ENCODE measurements at regions not wholly inside any gene's neighbourhood (a gene's known extent, or its start where the extent isn't known, plus 50 kb on each side); places are given as distances from the start of the nearest gene placed in this dataset.

GRCh38 chr18:24545651-24546050 lies 85.2 kb downstream of the HRH4 start:
- no peaks in the 10 kb centered on the region for H3K79me2 ChIP-seq (ENCODE audit: insufficient read depth, low read length)
- no peak overlapping the region for H2AFZ ChIP-seq (ENCODE audit: low read length)
- no peaks in the 10 kb centered on the region for H3F3A ChIP-seq (ENCODE audit: low read depth)
- no peaks in the 10 kb centered on the region for H3K9me2 ChIP-seq (replicated peaks; ENCODE audit: low read depth, low read length)
- TF ChIP-seq EZH2phosphoT487 (IDR thresholded peaks at IDR 0.05; ENCODE audit: borderline replicate concordance) (no peak), CTCF (conservative IDR thresholded peaks at IDR 0.05; ENCODE audit: low read length) (no peak)
- no peaks in the 10 kb centered on the region for H3K36me3 ChIP-seq (ENCODE audit: insufficient read depth, low read length)
- H3K4me2 ChIP-seq (ENCODE audit: low read depth, low read length, poor library complexity, severe bottlenecking): no peak overlapping the region
- H4K20me1 ChIP-seq (ENCODE audit: insufficient read depth, low read length, poor library complexity, severe bottlenecking): no peaks in the 10 kb centered on the region
- H3K9ac ChIP-seq (ENCODE audit: low read depth, low read length, poor library complexity, severe bottlenecking): no peak overlapping the region
- H3K4me1 ChIP-seq (ENCODE audit: insufficient read depth, low read length, poor library complexity, severe bottlenecking): peaks cover 36% of the 10 kb centered on the region
- H3K4me3 ChIP-seq (ENCODE audit: low read length, poor library complexity, severe bottlenecking): no peak overlapping the region
- H3K9me3 ChIP-seq (ENCODE audit: insufficient read depth, low read depth, low read length): no peaks in the 10 kb centered on the region
- no peaks in the 10 kb centered on the region for H3K27me3 ChIP-seq (ENCODE audit: insufficient read depth, low read length, poor library complexity, severe bottlenecking)

GRCh38 chr18:24546307-24546706 lies 85.9 kb downstream of the HRH4 start:
- Histone ChIP-seq H3F3A (ENCODE audit: low read depth) (no peaks in the 10 kb centered on the region), H3K9ac (ENCODE audit: low read depth, low read length, poor library complexity, severe bottlenecking) (no peak overlapping the region), H3K9me3 (ENCODE audit: insufficient read depth, low read depth, low read length) (no peaks in the 10 kb centered on the region), H3K27me3 (ENCODE audit: insufficient read depth, low read length, poor library complexity, severe bottlenecking) (no peaks in the 10 kb centered on the region), H3K4me1 (ENCODE audit: insufficient read depth, low read length, poor library complexity, severe bottlenecking) (peaks cover 32% of the 10 kb centered on the region), H3K79me2 (ENCODE audit: insufficient read depth, low read length) (no peaks in the 10 kb centered on the region), H3K36me3 (ENCODE audit: insufficient read depth, low read length) (no peaks in the 10 kb centered on the region), H3K9me2 (replicated peaks; ENCODE audit: low read depth, low read length) (no peaks in the 10 kb centered on the region), H3K4me2 (ENCODE audit: low read depth, low read length, poor library complexity, severe bottlenecking) (no peak overlapping the region), H2AFZ (ENCODE audit: low read length) (no peak overlapping the region), H3K4me3 (ENCODE audit: low read length, poor library complexity, severe bottlenecking) (no peak overlapping the region), H4K20me1 (ENCODE audit: insufficient read depth, low read length, poor library complexity, severe bottlenecking) (no peaks in the 10 kb centered on the region)
- TF ChIP-seq EZH2phosphoT487 (IDR thresholded peaks at IDR 0.05; ENCODE audit: borderline replicate concordance): no peak
- no peak for TF ChIP-seq CTCF (conservative IDR thresholded peaks at IDR 0.05; ENCODE audit: low read length)

GRCh38 chr18:24548583-24548982 lies 88.1 kb downstream of the HRH4 start:
- no peak overlapping the region for H3K4me2 ChIP-seq (ENCODE audit: low read depth, low read length, poor library complexity, severe bottlenecking)
- H3K27me3 ChIP-seq (ENCODE audit: insufficient read depth, low read length, poor library complexity, severe bottlenecking): no peaks in the 10 kb centered on the region
- H3F3A ChIP-seq (ENCODE audit: low read depth): no peaks in the 10 kb centered on the region
- no peaks in the 10 kb centered on the region for H3K79me2 ChIP-seq (ENCODE audit: insufficient read depth, low read length)
- peaks cover 22% of the 10 kb centered on the region for H3K4me1 ChIP-seq (ENCODE audit: insufficient read depth, low read length, poor library complexity, severe bottlenecking)
- H3K4me3 ChIP-seq (ENCODE audit: low read length, poor library complexity, severe bottlenecking): no peak overlapping the region
- no peak overlapping the region for H2AFZ ChIP-seq (ENCODE audit: low read length)
- no peaks in the 10 kb centered on the region for H3K36me3 ChIP-seq (ENCODE audit: insufficient read depth, low read length)
- TF ChIP-seq CTCF (conservative IDR thresholded peaks at IDR 0.05; ENCODE audit: low read length): no peak
- TF ChIP-seq EZH2phosphoT487 (IDR thresholded peaks at IDR 0.05; ENCODE audit: borderline replicate concordance): no peak
- no peaks in the 10 kb centered on the region for H3K9me3 ChIP-seq (ENCODE audit: insufficient read depth, low read depth, low read length)
- no peak overlapping the region for H3K9ac ChIP-seq (ENCODE audit: low read depth, low read length, poor library complexity, severe bottlenecking)
- no peaks in the 10 kb centered on the region for H4K20me1 ChIP-seq (ENCODE audit: insufficient read depth, low read length, poor library complexity, severe bottlenecking)
- no peaks in the 10 kb centered on the region for H3K9me2 ChIP-seq (replicated peaks; ENCODE audit: low read depth, low read length)

Data from Loucy (cell line).